GM19463 (cell line): ENCODE measurements at regions not wholly inside any gene's neighbourhood (a gene's known extent, or its start where the extent isn't known, plus 50 kb on each side); places are given as distances from the start of the nearest gene placed in this dataset.

Experiments used
- ATAC-seq: cut with Tn5 transposase; IDR thresholded peaks from one replicate; pipeline ENCODE4 v1.9.1; 2021; ENCODE audit warnings: mild to moderate bottlenecking, moderate library complexity; ENCODE audit not compliant: unreplicated experiment

- no peak for ATAC-seq
These were observed 2122.2 kb downstream of the MAT2B start for GRCh38 chr5:165627548-165628170.

GRCh38 chr5:165630261-165630778 is 2124.9 kb downstream of the MAT2B start:
- ATAC-seq, result peak; percentile 87

GRCh38 chr5:165631235-165631634 is 2125.8 kb downstream of the MAT2B start:
- no peak for ATAC-seq

- ATAC-seq, result no peak
These were observed 2136.9 kb downstream of the MAT2B start for GRCh38 chr5:165642366-165642765.

GRCh38 chr5:165665735-165666400 is 2160.4 kb downstream of the MAT2B start:
- ATAC-seq, result no peak

GRCh38 chr5:165673499-165673898 is 2168.1 kb downstream of the MAT2B start:
- ATAC-seq, result no peak

- no peak for ATAC-seq
These were observed 2190.4 kb downstream of the MAT2B start for GRCh38 chr5:165695796-165696195.

GRCh38 chr5:165705960-165706359 is 2200.5 kb downstream of the MAT2B start:
- no peak for ATAC-seq

- ATAC-seq, result no peak
These were observed 2206.6 kb downstream of the MAT2B start for GRCh38 chr5:165712011-165712410.

GRCh38 chr5:165714598-165714997 is 2209.2 kb downstream of the MAT2B start:
- no peak for ATAC-seq

GRCh38 chr5:165720901-165721300 is 2215.5 kb downstream of the MAT2B start:
- ATAC-seq, result no peak

GRCh38 chr5:165722401-165722800 is 2217.0 kb downstream of the MAT2B start:
- no peak for ATAC-seq

- no peak for ATAC-seq
These were observed 2218.5 kb downstream of the MAT2B start for GRCh38 chr5:165723931-165724330.

- no peak for ATAC-seq
These were observed 2223.0 kb downstream of the MAT2B start for GRCh38 chr5:165728425-165728824.

GRCh38 chr5:165735388-165735787 is 2230.0 kb downstream of the MAT2B start:
- ATAC-seq, result no peak

- ATAC-seq, result no peak
These were observed 2233.8 kb downstream of the MAT2B start for GRCh38 chr5:165739079-165739741.

- ATAC-seq, result no peak
These were observed 2252.4 kb downstream of the MAT2B start for GRCh38 chr5:165757791-165758190.

- no peak for ATAC-seq
These were observed 2269.7 kb downstream of the MAT2B start for GRCh38 chr5:165775111-165775510.

GRCh38 chr5:165779505-165779904 is 2274.1 kb downstream of the MAT2B start:
- no peak for ATAC-seq

GRCh38 chr5:165780901-165781300 is 2275.5 kb downstream of the MAT2B start:
- ATAC-seq, result no peak

GRCh38 chr5:165781738-165782137 is 2276.3 kb downstream of the MAT2B start:
- no peak for ATAC-seq

GRCh38 chr5:165783024-165783423 is 2277.6 kb downstream of the MAT2B start:
- no peak for ATAC-seq
